Renal cortex interstitium (tissue), 11 donors: ENCODE measurements at regions not wholly inside any gene's neighbourhood (a gene's known extent, or its start where the extent isn't known, plus 50 kb on each side); places are given as distances from the start of the nearest gene placed in this dataset.

Experiments used
- DNase-seq, 11 donors: peaks; one replicate each; pipeline ENCODE4 v3.0.0-alpha.2; 2013; ENCODE audit warnings: low read depth in 9 of 11, low spot score in 4 of 11; ENCODE audit errors: extremely low read depth in 1 of 11

DNA sequence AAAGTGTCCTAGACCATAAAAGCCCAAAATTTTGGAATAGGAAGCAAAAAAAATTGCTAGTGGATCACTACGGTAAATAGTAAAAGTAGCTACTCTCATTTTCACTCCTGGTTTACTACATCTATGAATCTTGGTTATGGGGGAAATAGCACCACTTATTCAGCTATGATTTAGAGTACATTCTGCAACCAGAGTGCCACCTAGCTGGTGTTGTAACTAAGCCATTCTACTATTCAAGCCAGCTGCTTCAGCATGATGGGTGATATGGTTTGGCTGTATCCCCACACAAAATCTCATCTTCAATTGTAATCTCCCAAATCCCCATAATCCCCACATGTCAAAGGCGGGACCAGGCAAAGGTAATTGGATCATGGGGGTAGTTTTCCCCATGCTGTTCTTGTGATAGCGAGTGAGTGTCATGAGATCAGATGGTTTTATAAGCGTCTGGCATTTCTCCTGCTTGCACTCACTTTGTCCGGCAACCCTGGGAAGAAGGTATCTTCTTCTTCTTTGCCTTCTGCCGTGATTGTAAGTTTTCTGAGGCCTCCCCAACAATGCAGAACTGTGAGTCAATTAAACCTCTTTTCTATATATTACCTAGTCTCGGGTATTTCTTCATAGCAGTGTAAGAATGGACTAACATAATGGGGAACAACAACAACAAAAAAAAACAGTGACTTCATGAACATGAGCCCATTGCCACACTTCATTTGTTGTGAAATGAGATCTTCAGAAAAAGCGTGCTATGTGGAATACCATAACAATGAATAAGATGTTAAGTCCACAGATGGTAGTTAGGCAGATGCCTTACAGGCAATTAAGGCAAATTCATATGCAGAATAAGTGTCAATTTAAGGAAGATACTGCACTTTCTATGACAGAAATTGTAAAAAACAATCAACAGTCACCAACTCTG is 280.1 kb downstream of the PABPC4L start:
- no peak for DNase-seq

DNA sequence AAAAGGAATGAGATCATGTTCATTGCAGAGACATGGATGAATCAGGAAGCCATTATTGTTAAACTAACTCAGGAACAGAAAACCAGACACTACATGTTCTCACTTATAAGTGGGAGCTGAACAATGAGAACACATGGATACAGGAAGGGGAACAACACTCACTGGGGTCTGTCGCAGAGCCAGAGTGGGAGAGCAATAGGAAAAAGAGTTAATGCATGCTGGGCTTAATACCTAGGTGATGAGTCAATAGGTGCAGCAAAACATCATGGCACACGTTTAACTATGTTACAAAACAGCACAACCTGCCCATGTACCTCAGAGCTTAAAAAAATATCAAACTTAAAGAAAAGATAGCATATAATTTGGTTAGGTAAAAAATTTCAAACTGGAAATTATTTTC is 281.4 kb downstream of the PABPC4L start:
- DNase-seq, result no peak

DNA sequence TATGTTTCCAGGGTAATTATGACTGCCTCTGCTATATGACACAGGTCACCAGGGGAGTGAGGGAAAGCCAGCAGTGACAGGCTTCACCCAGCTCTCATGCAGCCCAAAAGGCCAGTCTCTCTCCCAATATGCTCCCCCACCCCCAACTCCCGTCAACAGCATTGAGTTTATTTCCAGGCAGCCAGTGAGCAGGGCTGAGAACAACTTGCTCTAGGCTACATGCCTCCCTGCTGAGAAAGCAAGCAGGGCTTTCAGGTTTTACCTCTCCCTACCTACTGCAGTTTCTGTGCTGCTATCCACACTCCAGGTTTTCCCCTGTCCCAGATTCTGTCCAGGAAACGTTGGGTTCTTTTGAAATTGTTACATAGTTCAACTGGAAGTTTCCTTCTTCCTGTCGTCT is 291.4 kb downstream of the PABPC4L start:
- DNase-seq, result no peak

DNA sequence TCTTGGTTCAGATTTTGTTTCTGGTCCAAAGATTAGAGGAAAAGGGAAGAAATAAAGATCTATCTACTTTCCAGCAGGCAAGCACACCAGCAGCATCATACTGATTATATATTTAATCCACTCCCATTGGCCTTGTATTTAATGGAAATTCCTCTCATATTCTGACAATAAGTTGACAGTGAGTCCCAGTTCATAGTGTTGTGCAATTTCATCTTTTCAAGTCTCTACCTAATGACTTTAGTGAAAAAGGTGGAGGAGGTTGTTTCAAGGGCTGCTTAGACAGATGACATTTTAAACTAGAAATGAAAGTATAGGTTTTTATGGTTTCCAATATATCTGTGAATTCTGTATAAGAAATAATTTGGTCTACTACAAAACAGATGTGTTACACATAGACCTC is 298.6 kb downstream of the PABPC4L start:
- no peak for DNase-seq

DNA sequence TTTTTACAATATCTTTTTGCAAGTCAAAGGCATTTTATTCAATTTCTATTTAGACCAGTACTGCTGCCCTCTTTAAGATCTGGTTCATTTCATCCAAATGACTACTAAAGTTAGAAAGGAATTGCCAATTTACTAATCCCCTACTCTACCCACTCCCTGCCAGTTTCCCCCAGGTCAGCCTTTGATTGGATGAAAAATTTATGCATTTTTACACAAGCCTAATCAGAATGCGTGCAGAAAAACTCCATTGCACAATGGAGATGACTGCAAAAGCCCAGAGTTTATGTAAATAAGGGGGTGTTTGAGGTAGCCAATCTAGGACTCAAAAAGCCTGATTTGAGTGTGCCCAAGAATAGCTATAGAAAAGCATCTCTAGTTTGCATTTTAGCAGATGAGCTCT is 310.6 kb downstream of the PABPC4L start:
- no peak for DNase-seq

DNA sequence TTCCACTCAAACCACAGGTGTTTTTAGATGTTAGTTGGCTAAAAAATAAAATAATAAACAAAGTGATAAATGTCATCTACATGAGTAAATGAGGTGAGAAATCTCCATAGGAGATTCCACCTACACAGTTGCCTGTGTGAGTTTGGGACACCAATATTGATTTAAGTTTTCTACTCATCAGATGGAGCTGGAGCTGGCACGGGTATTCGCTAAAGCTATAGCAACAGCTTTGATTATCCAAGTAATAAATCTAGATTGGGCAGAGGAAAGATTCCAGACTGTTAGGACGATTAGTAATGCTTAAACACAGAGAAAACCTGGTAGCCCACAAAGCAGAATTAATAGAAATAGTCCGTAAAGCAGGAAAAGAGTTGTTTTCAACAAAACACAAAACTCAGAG is 313.9 kb downstream of the PABPC4L start:
- no peak for DNase-seq

DNA sequence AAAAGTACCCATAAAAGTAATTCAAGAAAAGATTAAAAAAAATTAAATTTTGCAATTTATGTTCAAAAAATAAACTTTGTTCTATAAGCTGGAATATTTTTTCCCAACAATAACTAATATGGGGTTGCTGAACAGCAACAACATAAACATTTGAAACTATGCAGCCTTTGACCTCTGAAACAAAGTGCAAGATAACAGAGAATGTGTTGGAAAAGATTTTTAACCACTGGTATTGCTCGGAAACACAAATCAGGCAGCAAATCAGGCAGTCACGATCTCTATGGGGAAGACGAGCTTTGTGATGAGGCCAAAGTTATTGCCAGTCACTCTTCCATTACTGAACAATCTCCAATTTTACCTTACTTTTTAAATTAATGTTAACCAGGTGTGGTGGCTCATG is 332.1 kb downstream of the PABPC4L start:
- no peak for DNase-seq

DNA sequence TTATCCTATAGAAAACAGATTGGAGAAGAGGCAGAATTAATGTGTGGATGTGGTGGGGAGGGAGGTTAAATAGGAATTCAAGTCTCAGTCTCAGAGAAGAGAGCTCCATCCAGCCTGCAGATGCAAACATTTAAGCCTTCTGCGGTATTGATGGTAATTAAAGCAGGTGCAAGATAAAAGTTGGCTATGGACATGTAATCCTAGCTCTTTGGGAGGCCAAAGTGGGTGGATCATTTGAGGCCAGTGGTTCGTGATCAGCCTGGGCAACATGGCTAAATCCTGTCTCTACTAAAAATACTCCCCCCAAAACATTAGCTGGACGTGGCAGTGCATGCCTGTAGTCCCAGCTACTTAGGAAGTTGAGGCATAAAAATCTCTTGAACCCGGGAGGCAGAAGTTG is 332.7 kb downstream of the PABPC4L start:
- no peak for DNase-seq

DNA sequence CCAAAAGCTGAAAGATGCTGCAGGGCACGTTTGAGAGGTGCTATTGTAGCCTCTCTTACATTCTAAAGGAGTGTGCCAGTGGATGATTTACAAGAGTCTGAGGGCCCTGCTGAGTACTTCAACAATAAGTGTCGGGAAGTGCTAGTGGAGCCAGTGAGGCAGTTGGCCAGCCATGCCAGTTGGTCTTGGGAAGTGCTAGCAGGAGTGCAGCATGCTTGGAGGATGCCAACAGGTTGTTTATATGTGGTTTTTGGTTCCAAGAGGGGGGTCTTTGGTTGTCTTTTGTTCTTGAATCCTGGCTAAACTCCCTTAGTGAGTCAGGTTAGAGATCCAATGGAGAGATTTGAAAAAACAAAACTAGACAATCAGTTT is 335.3 kb downstream of the PABPC4L start:
- DNase-seq, result no peak

DNA sequence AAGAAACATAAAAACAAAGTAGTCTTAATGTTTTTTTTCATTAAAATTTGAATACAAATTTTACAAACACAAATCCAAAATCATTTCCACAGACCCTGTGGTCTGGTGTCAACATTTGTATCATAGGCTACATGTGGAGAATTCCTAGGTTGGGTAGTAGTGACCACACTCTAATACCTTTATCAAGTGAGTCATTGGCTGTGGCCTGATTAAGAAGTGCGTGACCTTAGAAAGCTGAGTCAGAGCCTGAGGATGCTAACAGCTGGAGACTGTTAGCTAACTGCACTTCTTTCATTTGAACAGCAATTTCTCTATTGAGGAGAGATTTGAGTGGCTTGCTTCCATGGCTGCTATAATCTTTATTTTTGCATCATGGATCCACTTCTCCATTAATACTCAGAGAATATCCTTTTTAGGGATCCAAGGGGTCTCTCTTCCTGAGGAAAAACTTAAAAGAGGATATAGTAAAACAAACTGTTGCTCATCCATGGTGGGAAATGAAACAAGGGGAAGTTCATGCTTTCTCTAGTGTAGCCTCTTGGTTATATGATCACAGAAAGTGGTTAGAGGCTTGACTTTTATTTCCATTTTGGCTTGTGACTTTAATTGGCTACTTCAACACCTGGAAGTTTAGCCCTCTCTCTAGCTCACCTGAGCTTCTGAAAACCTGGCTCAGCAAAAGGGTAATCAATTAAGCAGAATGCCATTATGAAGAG is 335.8 kb downstream of the PABPC4L start:
- no peak for DNase-seq

DNA sequence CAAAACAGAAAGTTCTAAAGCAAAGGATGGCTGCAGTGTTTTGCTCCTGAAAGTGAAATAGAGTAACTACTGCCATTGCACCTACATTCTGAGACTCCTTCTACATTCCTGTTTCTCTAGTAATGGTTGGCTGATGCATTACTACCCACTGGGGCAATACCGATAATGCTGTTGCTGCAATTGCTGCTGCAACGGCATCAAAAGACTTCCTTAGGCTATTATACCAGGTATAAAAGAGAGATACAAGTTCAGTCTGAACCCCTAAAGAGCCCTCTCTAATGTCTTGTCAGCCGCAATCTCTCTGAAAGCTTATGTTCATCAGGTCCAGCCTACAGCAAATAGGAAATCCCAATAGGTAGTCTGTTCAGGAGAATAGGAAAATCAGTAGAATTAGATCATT is 338.4 kb downstream of the PABPC4L start:
- DNase-seq, result no peak

DNA sequence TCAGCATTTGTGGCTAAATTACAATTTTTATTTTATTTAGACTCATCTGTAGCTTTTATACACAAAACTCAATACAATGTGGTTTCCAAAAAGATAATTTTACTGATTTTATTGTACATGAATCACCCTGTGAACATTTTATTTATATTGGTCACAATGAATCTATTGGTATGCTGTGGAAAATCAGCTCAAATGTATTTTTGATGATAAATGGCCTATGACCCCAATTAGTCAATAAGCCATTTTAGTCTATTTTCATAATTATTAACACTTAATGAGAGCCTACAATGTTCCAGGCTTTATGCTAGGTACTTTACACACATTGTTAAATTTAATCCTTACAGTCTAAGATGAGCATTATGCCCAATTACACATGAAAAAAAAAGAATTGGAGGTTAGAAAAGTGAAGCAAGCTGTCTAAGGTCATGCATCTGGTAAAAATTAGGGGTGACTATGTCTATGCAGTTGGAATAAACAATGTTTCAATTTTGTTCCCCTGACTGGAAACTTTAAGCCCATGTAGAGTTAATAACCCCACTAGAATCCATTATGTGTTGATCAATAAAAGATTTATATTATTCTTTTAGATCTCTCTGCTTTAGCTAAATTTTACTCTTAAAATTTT is 344.7 kb downstream of the PABPC4L start:
- no peak for DNase-seq

DNA sequence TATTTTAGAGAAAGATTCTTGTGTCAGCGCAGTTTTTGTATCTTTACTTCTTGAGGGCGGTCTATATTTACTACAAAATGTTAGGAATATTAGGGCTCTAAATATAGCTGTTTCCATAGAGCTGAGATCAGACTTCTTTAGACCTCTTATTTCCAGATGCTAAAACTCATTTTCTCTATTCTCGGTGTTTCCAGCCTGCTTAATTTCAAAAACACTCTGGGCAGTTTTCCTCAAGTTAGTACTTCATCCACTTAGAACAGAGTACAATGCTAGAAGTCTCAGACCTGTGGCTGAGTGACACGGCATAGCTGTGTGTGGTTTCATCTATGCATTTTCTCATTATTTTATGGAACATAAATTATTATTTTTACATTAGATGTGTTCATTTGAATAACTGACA is 346.6 kb downstream of the PABPC4L start:
- DNase-seq, result no peak

DNA sequence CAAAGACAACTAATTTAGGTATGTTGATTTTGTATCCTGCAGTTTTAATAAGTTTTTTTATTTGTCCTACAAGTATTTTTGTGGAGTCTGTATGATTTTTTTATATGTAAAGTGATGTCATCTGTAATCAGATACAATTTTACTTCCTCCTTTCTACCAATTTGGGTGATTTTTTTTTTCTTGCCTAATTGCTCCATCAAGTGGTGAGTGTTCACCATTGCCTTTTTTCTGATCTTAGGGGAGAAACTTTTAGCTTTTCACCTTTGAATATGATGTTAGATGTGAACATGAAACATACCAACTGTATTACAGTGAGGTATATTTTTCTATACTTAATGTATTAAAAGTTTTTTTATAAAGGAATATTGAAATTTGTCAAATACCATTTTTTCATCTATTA is 362.3 kb downstream of the PABPC4L start:
- DNase-seq, result no peak

DNA sequence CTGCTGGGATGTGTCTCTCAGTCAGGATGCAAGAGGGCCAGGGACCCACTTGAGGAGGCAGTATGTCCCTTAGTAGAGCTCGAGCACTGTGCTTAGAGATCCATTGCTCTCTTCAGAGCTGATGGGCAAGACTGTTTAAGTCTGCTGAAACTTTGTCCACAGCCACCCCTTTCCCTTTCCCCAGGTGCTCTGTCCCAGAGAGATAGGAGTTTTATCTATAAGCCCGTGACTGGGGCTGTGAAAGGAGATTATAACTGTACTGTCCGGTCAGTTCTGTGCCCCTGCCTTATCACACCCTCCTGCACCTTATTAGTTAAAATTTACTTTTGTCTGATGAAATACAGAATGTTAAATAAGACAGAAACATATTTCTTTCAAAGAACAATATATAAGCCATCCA is 378.4 kb downstream of the PABPC4L start:
- DNase-seq, result no peak

DNA sequence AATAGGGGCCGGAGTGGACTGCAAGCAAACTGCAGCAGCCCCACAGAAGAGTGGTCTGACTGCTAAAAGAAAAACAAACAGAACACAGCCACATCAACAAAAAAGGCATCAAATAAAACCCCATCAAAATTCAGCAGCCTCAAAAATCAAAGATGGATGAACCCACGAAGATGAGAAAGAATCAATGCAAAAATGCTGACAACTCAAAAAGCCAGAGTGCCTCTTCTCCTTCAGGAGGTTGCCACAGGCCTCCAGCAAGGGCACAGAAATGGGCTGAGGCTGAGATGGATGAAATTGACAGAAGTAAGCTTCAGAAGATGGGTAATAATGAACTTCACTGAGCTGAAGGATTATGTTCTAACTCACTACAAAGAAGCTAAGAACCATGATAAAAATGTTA is 388.6 kb downstream of the PABPC4L start:
- DNase-seq, result no peak

DNA sequence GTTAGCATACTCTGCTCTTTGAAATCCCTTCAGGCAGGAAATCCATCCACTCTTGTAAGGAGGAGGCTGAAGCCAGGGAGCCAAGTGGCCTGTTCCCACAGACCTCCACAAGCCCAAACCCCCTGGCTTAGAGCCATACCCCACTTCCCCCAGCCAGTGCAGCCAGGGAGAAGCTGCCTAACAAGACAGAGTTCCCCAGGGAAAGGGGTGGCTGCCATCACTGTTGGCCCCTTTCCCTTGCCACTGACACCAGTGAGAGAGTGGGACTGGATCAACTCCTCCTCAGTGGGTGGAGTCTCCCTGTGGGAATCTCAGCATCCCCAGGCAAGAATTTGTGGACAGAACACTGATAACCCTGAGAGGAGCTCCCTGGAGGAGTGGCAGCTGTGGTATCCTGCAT is 389.4 kb downstream of the PABPC4L start:
- DNase-seq, result no peak

DNA sequence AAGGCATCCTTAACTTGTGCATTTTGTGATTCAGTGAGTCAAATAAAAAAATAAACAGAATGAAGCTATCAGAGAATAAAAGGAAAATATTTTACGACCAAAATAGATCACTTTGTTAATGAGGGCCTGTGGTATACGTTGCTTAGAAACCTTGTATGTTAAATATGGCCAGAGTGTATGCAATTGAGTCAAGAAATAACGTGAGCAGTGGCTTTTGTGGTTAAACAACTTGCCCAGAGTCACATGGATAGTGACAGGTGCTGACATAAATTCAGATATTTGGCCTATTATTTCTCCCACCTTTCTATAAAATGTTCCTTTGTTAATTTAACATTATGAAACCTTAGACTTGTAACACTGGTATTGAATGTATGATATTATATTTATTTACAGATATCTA is 393.4 kb downstream of the PABPC4L start:
- DNase-seq, result no peak

DNA sequence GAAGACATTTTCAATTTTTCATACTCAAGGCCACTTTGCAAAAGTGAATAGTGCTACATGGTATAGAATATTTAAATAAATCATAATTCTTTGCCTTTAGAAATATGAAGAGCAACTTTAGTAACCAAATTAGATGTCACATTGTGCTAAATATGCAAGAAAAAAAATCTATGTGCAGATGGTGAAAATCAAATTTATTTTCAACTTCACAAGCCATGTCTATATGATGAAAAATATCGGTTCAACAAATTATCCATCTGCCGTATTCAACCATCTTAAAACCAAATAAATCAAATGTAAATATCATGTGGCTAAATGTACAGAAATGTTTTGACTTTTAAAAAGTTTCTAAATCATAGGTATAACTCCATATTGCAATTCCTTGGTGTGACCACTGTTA is 398.2 kb downstream of the PABPC4L start:
- DNase-seq, result no peak

DNA sequence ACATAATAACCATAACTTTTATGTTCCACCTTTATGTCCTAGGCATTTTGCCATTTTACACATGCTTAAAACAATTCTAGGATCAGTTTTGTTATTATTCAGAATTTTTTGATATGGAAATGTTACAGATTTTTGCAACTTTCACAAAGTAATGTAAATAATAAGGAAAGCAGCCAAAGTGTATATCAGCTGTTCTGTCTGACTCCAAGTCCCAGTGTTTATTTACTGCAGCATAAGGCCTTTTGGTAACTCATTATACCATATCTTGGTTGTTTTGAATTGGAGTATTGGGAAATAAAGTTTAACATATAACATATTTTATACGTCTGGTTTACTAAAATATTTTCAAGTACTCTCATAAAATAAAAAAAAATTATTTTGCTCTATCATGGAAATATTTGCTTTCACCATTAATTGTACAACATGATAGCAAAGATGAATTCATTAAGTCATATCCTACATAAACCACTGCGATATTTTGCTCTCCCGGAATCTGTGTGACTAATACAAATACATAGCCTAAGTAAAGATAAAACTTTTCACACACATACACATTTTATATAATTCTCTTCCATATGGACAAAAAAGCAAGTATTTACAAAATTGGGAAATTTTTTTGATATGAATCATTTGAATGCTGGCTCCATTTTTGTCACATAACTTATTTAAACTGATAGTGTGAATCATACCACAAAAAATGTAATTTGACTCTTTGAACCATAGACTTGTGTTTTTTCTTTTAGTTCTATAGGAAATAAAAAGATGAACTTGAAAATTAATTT is 399.0 kb downstream of the PABPC4L start:
- DNase-seq, result no peak
